OCI-LY3 (cell line): ENCODE measurements at regions not wholly inside any gene's neighbourhood (a gene's known extent, or its start where the extent isn't known, plus 50 kb on each side); places are given as distances from the start of the nearest gene placed in this dataset.
A peak's percentile ranks its signal among the peaks of the same experiment; 100 is the strongest.

ENCODE experiments used
- H2AFZ ChIP-seq: fragments of 200-600, 300-600 bp; shearing (Covaris generic); 2 replicates; pipeline ENCODE4 v1.6.0; 2014; ENCODE audit warnings: antibody characterized with exemption, low read depth, low read length
- H3K27ac ChIP-seq: fragments of 200-600, 300-600 bp; sonication (generic); 2 replicates; pipeline ENCODE4 v1.5.1; 2014; ENCODE audit warnings: mild to moderate bottlenecking, low read length, moderate library complexity, mixed read lengths
- H3K27me3 ChIP-seq: fragments of 200-600, 300-600 bp; sonication (generic); 2 replicates; pipeline ENCODE4 v1.6.1; 2014; ENCODE audit warnings: low read depth, low read length, mixed read lengths
- H3K36me3 ChIP-seq: fragments of 200-600, 300-600 bp; sonication (generic); replicated peaks from 2 replicates; pipeline ENCODE3; 2014; ENCODE audit warnings: low read depth, low read length, mixed read lengths
- H3K4me1 ChIP-seq: fragments of 300-600, 200-600 bp; sonication (generic); 2 replicates; pipeline ENCODE4 v1.6.1; 2014; ENCODE audit warnings: low read length, mixed read lengths
- H3K4me2 ChIP-seq: fragments of 200-600, 300-600 bp; sonication (generic); 2 replicates; pipeline ENCODE4 v1.6.1; 2014; ENCODE audit warnings: low read length, mixed read lengths
- H3K4me3 ChIP-seq: fragments of 300-600, 200-600 bp; sonication (generic); 2 replicates; pipeline ENCODE4 v1.5.1; 2014; ENCODE audit warnings: antibody characterized with exemption, mild to moderate bottlenecking, low read length, moderate library complexity
- H3K79me2 ChIP-seq: fragments of 300-600, 200-600 bp; shearing (Covaris generic); 2 replicates; pipeline ENCODE4 v1.6.1; 2014; ENCODE audit warnings: mild to moderate bottlenecking, low read length, mixed read lengths
- H3K9ac ChIP-seq: fragments of 300-600, 200-600 bp; shearing (Covaris generic); 2 replicates; pipeline ENCODE4 v1.6.0; 2014; ENCODE audit warnings: mild to moderate bottlenecking, low read length, moderate library complexity
- H3K9me3 ChIP-seq: fragments of 200-600, 300-600 bp; shearing (Covaris generic); 2 replicates; pipeline ENCODE4 v1.6.1; 2014; ENCODE audit warnings: low read length, mixed read lengths; ENCODE audit not compliant: insufficient read depth
- H4K20me1 ChIP-seq: fragments of 200-600, 300-600 bp; sonication (generic); 2 replicates; pipeline ENCODE4 v1.6.1; 2016; ENCODE audit warnings: low read length, mixed read lengths; ENCODE audit not compliant: insufficient read depth
- CTCF ChIP-seq: fragments of 200-600, 300-600 bp; sonication (generic); IDR thresholded peaks from 2 replicates; pipeline ENCODE4 v1.5.1; 2014; ENCODE audit warnings: antibody characterized with exemption, low read length, low read depth
- EZH2phosphoT487 ChIP-seq: fragments of 200-600 bp; shearing (Covaris generic); IDR thresholded peaks from 2 replicates; pipeline ENCODE4 v1.6.1; 2018; ENCODE audit warnings: antibody characterized with exemption, mixed run types, low read depth

GRCh38 chrX:94515009-94515408 lies 841.0 kb downstream of the FAM133A start:
- Histone ChIP-seq H3K79me2 (no peaks in the 10 kb centered on the region), H3K4me2 (no peak overlapping the region), H3K9me3 (no peaks in the 10 kb centered on the region), H3K36me3 (no peaks in the 10 kb centered on the region), H3K4me1 (no peaks in the 10 kb centered on the region), H3K27ac (no peak overlapping the region), H3K27me3 (no peaks in the 10 kb centered on the region), H3K9ac (no peak overlapping the region), H4K20me1 (no peaks in the 10 kb centered on the region), H3K4me3 (no peak overlapping the region), H2AFZ (no peak overlapping the region)
- TF ChIP-seq CTCF (no peak), EZH2phosphoT487 (no peak)

DNA sequence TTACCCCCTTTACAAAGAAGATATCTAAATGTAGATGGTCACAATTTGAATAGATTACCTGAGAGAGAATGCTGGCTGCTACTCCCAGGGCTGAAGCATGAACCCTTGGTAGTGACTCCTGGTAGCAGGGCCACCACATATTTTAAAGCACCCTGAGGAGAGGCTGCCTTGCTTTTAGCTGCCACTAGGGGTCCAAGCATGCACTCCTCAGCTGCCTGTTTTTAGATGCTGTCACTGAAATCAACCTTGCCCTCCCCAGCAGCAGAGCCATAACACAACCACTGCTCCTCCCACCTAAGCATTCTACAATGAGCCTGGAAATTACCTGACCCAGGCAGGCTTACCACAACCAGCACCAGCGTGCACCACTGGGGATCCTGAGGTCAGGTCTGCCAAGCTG lies 850.9 kb downstream of the FAM133A start:
- Histone ChIP-seq H3K9me3 (no peaks in the 10 kb centered on the region), H3K27me3 (no peaks in the 10 kb centered on the region), H3K4me1 (no peaks in the 10 kb centered on the region), H4K20me1 (no peaks in the 10 kb centered on the region), H3K27ac (no peak overlapping the region), H3K4me2 (no peak overlapping the region), H2AFZ (no peak overlapping the region), H3K36me3 (no peaks in the 10 kb centered on the region), H3K9ac (no peak overlapping the region), H3K4me3 (no peak overlapping the region), H3K79me2 (no peaks in the 10 kb centered on the region)
- TF ChIP-seq CTCF (peak; percentile 12; the same call in 1 of the 2 replicates), EZH2phosphoT487 (no peak)

DNA sequence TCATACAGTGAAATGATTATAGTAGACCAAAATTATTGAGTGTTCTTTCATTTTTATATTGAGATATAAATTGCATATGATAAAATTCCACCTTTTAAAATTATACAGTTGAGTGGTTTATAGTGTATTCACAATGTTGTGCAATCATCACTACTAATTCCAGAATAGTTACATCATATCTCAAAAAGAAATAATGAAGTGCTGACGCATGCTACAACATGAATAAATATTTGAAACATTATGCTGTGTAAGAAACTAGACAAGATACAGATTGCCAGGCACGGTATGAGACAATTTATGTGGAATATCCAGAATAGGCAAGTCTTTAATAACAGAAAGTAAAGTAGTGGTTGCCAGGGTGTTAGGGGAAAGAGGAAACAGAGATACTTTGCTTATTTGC lies 871.7 kb downstream of the FAM133A start:
- no peak overlapping the region for H2AFZ ChIP-seq
- H3K36me3 ChIP-seq = no peaks in the 10 kb centered on the region
- TF ChIP-seq CTCF (no peak), EZH2phosphoT487 (no peak)
- H3K27me3 ChIP-seq = no peaks in the 10 kb centered on the region
- H3K27ac ChIP-seq = no peak overlapping the region
- H3K4me3 ChIP-seq = no peak overlapping the region
- no peaks in the 10 kb centered on the region for H3K9me3 ChIP-seq
- no peaks in the 10 kb centered on the region for H3K4me1 ChIP-seq
- no peak overlapping the region for H3K9ac ChIP-seq
- no peak overlapping the region for H3K4me2 ChIP-seq
- H4K20me1 ChIP-seq = no peaks in the 10 kb centered on the region
- H3K79me2 ChIP-seq = no peaks in the 10 kb centered on the region

- no peaks in the 10 kb centered on the region for H3K79me2 ChIP-seq
- no peaks in the 10 kb centered on the region for H3K9me3 ChIP-seq
- no peak overlapping the region for H3K4me3 ChIP-seq
- no peak overlapping the region for H2AFZ ChIP-seq
- no peak overlapping the region for H3K4me2 ChIP-seq
- no peaks in the 10 kb centered on the region for H4K20me1 ChIP-seq
- H3K9ac ChIP-seq = no peak overlapping the region
- no peaks in the 10 kb centered on the region for H3K36me3 ChIP-seq
- no peak for TF ChIP-seq EZH2phosphoT487
- no peak for TF ChIP-seq CTCF
- no peak overlapping the region for H3K27ac ChIP-seq
- no peaks in the 10 kb centered on the region for H3K27me3 ChIP-seq
- no peaks in the 10 kb centered on the region for H3K4me1 ChIP-seq
These were observed 877.8 kb downstream of the FAM133A start for GRCh38 chrX:94551831-94552230.
